A673 (cell line): ENCODE measurements at regions not wholly inside any gene's neighbourhood (a gene's known extent, or its start where the extent isn't known, plus 50 kb on each side); places are given as distances from the start of the nearest gene placed in this dataset.

Experiments
- EZH2 ChIP-seq: fragments of 200-600 bp; sonication (generic); IDR thresholded peaks from 2 replicates; pipeline ENCODE4 v1.6.1; 2017; ENCODE audit warnings: borderline replicate concordance, low read depth, mild to moderate bottlenecking, mixed read lengths, antibody characterized with exemption, low read length; ENCODE audit not compliant: poor library complexity, severe bottlenecking
- TF ChIP-seq, protein P1 (sequence below): fragments of 300-800, 200-600 bp; sonication (generic); conservative IDR thresholded peaks from 2 replicates; pipeline ENCODE4 v1.5.1; 2017; ENCODE audit warnings: low read depth, mild to moderate bottlenecking, antibody characterized with exemption, low read length, moderate library complexity, mixed read lengths

GRCh38 chr9:113755433-113755832 lies 120.7 kb upstream of the ZNF618 start:
- TF ChIP-seq, protein P1, sequence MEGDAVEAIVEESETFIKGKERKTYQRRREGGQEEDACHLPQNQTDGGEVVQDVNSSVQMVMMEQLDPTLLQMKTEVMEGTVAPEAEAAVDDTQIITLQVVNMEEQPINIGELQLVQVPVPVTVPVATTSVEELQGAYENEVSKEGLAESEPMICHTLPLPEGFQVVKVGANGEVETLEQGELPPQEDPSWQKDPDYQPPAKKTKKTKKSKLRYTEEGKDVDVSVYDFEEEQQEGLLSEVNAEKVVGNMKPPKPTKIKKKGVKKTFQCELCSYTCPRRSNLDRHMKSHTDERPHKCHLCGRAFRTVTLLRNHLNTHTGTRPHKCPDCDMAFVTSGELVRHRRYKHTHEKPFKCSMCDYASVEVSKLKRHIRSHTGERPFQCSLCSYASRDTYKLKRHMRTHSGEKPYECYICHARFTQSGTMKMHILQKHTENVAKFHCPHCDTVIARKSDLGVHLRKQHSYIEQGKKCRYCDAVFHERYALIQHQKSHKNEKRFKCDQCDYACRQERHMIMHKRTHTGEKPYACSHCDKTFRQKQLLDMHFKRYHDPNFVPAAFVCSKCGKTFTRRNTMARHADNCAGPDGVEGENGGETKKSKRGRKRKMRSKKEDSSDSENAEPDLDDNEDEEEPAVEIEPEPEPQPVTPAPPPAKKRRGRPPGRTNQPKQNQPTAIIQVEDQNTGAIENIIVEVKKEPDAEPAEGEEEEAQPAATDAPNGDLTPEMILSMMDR: no peak
- no peak for TF ChIP-seq EZH2
